NCI-H2227 treated with DMSO at 0.1 percent for 48 hours (cell line): ENCODE measurements at regions not wholly inside any gene's neighbourhood (a gene's known extent, or its start where the extent isn't known, plus 50 kb on each side); places are given as distances from the start of the nearest gene placed in this dataset.
"Not testable (repeated sequence)": the region's sequence is repeated elsewhere in the genome, so short reads cannot be mapped to it uniquely, and the experiment has no call there.

Experiments used
- DNase-seq: peaks from one replicate; lab custom pipeline; 2025; lab: John Stamatoyannopoulos, UW

GRCh38 chr2:239727776-239728600, 297.2 kb downstream of the NDUFA10 start:
- no peak for DNase-seq

GRCh38 chr2:239727182-239727775, 297.9 kb downstream of the NDUFA10 start:
- DNase-seq, result no peak

GRCh38 chr2:239726631-239727181, 298.4 kb downstream of the NDUFA10 start:
- DNase-seq, result no peak

- DNase-seq, result no peak
Observed at GRCh38 chr2:239726091-239726591, 299.0 kb downstream of the NDUFA10 start.

GRCh38 chr2:239725551-239725890, 299.6 kb downstream of the NDUFA10 start:
- no peak for DNase-seq

- no peak for DNase-seq
Observed at GRCh38 chr2:239724851-239725550, 300.1 kb downstream of the NDUFA10 start.

GRCh38 chr2:239724194-239724849, 300.8 kb downstream of the NDUFA10 start:
- no peak for DNase-seq

- no peak for DNase-seq
Observed at GRCh38 chr2:239723486-239724193, 301.5 kb downstream of the NDUFA10 start.

GRCh38 chr2:239722760-239723470, 302.2 kb downstream of the NDUFA10 start:
- DNase-seq, result no peak

- DNase-seq, result no peak
Observed at GRCh38 chr2:239721991-239722759, 303.0 kb downstream of the NDUFA10 start.

GRCh38 chr2:239721531-239721930, 303.6 kb downstream of the NDUFA10 start:
- DNase-seq, result no peak

GRCh38 chr2:239720361-239721360, 304.5 kb downstream of the NDUFA10 start:
- DNase-seq, result no peak

GRCh38 chr2:239719791-239720360, 305.3 kb downstream of the NDUFA10 start:
- DNase-seq, result no peak

GRCh38 chr2:239718991-239719390, 306.2 kb downstream of the NDUFA10 start:
- not testable (repeated sequence) for DNase-seq

GRCh38 chr2:239717706-239718105, 307.4 kb downstream of the NDUFA10 start:
- no peak for DNase-seq

- DNase-seq, result no peak
Observed at GRCh38 chr2:239717319-239717675, 307.8 kb downstream of the NDUFA10 start.

GRCh38 chr2:239716536-239717318, 308.4 kb downstream of the NDUFA10 start:
- no peak for DNase-seq

GRCh38 chr2:239716009-239716408, 309.1 kb downstream of the NDUFA10 start:
- DNase-seq, result no peak
